HCT116 (cell line): ENCODE measurements at regions not wholly inside any gene's neighbourhood (a gene's known extent, or its start where the extent isn't known, plus 50 kb on each side); places are given as distances from the start of the nearest gene placed in this dataset.

Experiments used
- ATAC-seq: fragments of 200-7000 bp; cut with Tn5 transposase; 2 replicates; pipeline ENCODE4 v1.9.1; 2020; ENCODE audit warnings: mild to moderate bottlenecking, moderate library complexity
- BruUV-seq: library from RNA; stranded (reverse); fragments of 400-500 nt; replicated peaks from 2 replicates; lab custom pipeline; 2021; lab: Mats Ljungman, UMichigan
- CTCF ChIA-PET: fragments of 300-600 bp; sonication (Branson Sonifier 250); formaldehyde crosslinking; loops from one replicate; lab custom pipeline; 2021; ENCODE audit warnings: antibody characterized with exemption; lab: Charles Lee
- POLR2A ChIA-PET: fragments of 300-600, 350-600 bp; sonication (Branson Sonifier 250); formaldehyde crosslinking; loops from one replicate; lab custom pipeline; 2021; ENCODE audit warnings: antibody characterized with exemption; lab: Charles Lee
- RAD21 ChIA-PET, 2 experiments: fragments of 300-600 bp; sonication (Branson Sonifier 250); formaldehyde crosslinking; loops; one replicate each; lab custom pipeline; 2023; ENCODE audit warnings: low total read pairs in 2 of 2; ENCODE audit not compliant: uncharacterized antibody in 2 of 2, unreplicated experiment in 2 of 2, low non-redundant PET in 1 of 2; lab: Charles Lee
- DNase-seq: peaks from one replicate; pipeline ENCODE4 v3.0.0-alpha.2; 2010; ENCODE audit warnings: low read depth, low spot score
- H2AFZ ChIP-seq: fragments of 200-600 bp; shearing (Covaris generic), sonication (generic); 2 replicates; pipeline ENCODE4 v1.6.1; 2017; ENCODE audit warnings: low read depth, mixed run types, mixed read lengths, antibody characterized with exemption, low read length; ENCODE audit not compliant: poor library complexity, severe bottlenecking
- H3K27ac ChIP-seq: 2 replicates; pipeline ENCODE4 v1.5.1; 2012; ENCODE audit warnings: low read depth, low read length
- H3K27me3 ChIP-seq: fragments of 200-600 bp; sonication (generic); 2 replicates; pipeline ENCODE4 v1.6.1; 2016; ENCODE audit warnings: mixed run types, low read length, mixed read lengths; ENCODE audit not compliant: insufficient read depth
- H3K36me3 ChIP-seq, 2 experiments: fragments of 200-500 bp in 1 of 2; fragments of 200-600 bp in 1 of 2; sonication (Bioruptor generic) in 1 of 2; sonication (generic) in 1 of 2; 2 replicates each; pipeline versions ENCODE4 v1.5.1 to v1.6.1; 2014 to 2016; ENCODE audit warnings: low read length in 2 of 2, inconsistent platforms in 1 of 2, mixed read lengths in 1 of 2, mixed run types in 1 of 2; ENCODE audit not compliant: insufficient read depth in 2 of 2, control insufficient read depth in 1 of 2
- H3K4me1 ChIP-seq, 2 experiments: fragments of 200-600 bp in 1 of 2; sonication (generic) in 1 of 2; 2 replicates each; pipeline versions ENCODE4 v1.5.1 to v1.6.1; 2012 to 2017; ENCODE audit warnings: low read length in 2 of 2, inconsistent platforms in 1 of 2, mild to moderate bottlenecking in 1 of 2, mixed read lengths in 1 of 2, mixed run types in 1 of 2, moderate library complexity in 1 of 2; ENCODE audit not compliant: insufficient read depth in 2 of 2, control insufficient read depth in 1 of 2
- H3K4me2 ChIP-seq: fragments of 200-600 bp; sonication (generic); 2 replicates; pipeline ENCODE4 v1.6.1; 2017; ENCODE audit warnings: mixed run types, low read length, mixed read lengths
- H3K4me3 ChIP-seq, 2 experiments: fragments of 200-600 bp in 1 of 2; sonication (generic) in 1 of 2; replicated peaks in 1 of 2; 2 replicates each; pipeline ENCODE4 v1.5.1; 2011 to 2016; ENCODE audit warnings: low read length in 2 of 2, control low read depth in 1 of 2, low read depth in 1 of 2, mild to moderate bottlenecking in 1 of 2, mixed read lengths in 1 of 2, mixed run types in 1 of 2
- H3K79me2 ChIP-seq: fragments of 200-600 bp; sonication (generic); 2 replicates; pipeline ENCODE4 v1.6.1; 2017; ENCODE audit warnings: mild to moderate bottlenecking, mixed run types, low read length, moderate library complexity, mixed read lengths; ENCODE audit not compliant: insufficient read depth
- H3K9ac ChIP-seq: fragments of 200-600 bp; sonication (generic); 2 replicates; pipeline ENCODE4 v1.6.1; 2016; ENCODE audit warnings: low read length, mixed read lengths
- H3K9me2 ChIP-seq: fragments of 200-600 bp; sonication (generic), shearing (Covaris generic); 2 replicates; pipeline ENCODE4 v1.6.1; 2017; ENCODE audit warnings: mixed run types, mild to moderate bottlenecking, moderate library complexity; ENCODE audit not compliant: insufficient read depth
- H3K9me3 ChIP-seq, 2 experiments: fragments of 200-500 bp in 1 of 2; fragments of 200-600 bp in 1 of 2; sonication (Bioruptor generic) in 1 of 2; sonication (generic) in 1 of 2; 2 replicates each; pipeline ENCODE4 v1.6.1; 2014 to 2017; ENCODE audit warnings: low read length in 2 of 2, mixed read lengths in 2 of 2, inconsistent platforms in 1 of 2, low read depth in 1 of 2, mild to moderate bottlenecking in 1 of 2, mixed run types in 1 of 2, moderate library complexity in 1 of 2; ENCODE audit not compliant: control insufficient read depth in 1 of 2, insufficient read depth in 1 of 2
- H4K20me1 ChIP-seq: fragments of 200-600 bp; sonication (generic), shearing (Covaris generic); 2 replicates; pipeline ENCODE4 v1.6.1; 2017; ENCODE audit warnings: mixed run types, mild to moderate bottlenecking, moderate library complexity; ENCODE audit not compliant: insufficient read depth
- EGR1 ChIP-seq: IDR thresholded peaks from 2 replicates; pipeline ENCODE4 v1.6.1; 2012; ENCODE audit warnings: low read depth
- POLR2AphosphoS5 ChIP-seq: IDR thresholded peaks from 2 replicates; pipeline ENCODE4 v1.6.1; 2011; ENCODE audit warnings: mild to moderate bottlenecking, low read depth, low read length, moderate library complexity
- SRF ChIP-seq: IDR thresholded peaks from 2 replicates; pipeline ENCODE4 v1.6.1; 2012; ENCODE audit warnings: low read depth
- ZNF274 ChIP-seq: fragments of 200-500 bp; sonication (Bioruptor generic); IDR thresholded peaks from 2 replicates; pipeline ENCODE4 v1.6.1; 2014; ENCODE audit warnings: mild to moderate bottlenecking, low read depth, low read length, inconsistent platforms
- intact Hi-C: fragments of 100-400 bp; cut with micrococcal nuclease; formaldehyde crosslinking; loops from 2 replicates; pipeline ENCODE4 v1.10.0; 2022
- TF ChIP-seq, protein P1 (sequence below): IDR thresholded peaks from 2 replicates; pipeline ENCODE4 v1.6.1; 2011; ENCODE audit warnings: mild to moderate bottlenecking, low read length, moderate library complexity; ENCODE audit not compliant: insufficient replicate concordance; ENCODE audit errors: extremely low read depth
- TF ChIP-seq, protein P2 (sequence below): IDR thresholded peaks from 2 replicates; pipeline ENCODE4 v1.6.1; 2012; ENCODE audit warnings: low read depth

DNA sequence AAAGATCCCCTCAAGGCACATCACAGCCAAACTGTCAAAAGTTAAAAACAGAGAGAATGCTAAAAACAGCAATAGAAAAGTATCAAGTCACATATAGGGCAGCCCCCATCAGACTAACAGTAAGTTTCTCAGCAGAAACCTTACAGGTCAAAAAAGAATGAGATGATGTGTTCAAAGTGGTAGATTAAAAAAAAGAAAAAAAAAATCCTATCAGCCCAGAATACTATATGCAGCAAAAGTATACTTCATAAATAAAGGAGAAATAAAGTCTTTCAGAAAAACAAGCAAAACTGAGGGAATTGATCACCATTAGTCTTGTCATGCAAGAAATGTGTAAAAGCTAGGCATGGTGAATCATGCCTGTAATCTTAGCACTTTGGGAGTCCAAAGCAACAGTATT lies 99.9 kb upstream of the RAD23B start:
- RAD21 ChIA-PET = no interaction called here

More for the DNA sequence above, 99.9 kb upstream of the RAD23B start:
- no peak for DNase-seq
- peaks cover 0 to 4% of the 10 kb centered on the region in 2 experiments; a peak in 1 of 4 replicates for H3K9me3 ChIP-seq
- ATAC-seq = no peak
- CTCF ChIA-PET = interaction anchor here (1.1 kb wide), 1 partner anchor 11 kb away, joined by 3 read pairs; no protein-coding TSS in a partner anchor
- peaks cover 4 to 18% of the 10 kb centered on the region in 2 experiments for H3K4me1 ChIP-seq
- H3K4me2 ChIP-seq = no peak overlapping the region
- H3K27ac ChIP-seq = no peak overlapping the region
- intact Hi-C loops = no loop called here
- TF ChIP-seq EGR1 = no peak
- TF ChIP-seq ZNF274 = no peak
- no peak for TF ChIP-seq SRF
- TF ChIP-seq, protein P1, sequence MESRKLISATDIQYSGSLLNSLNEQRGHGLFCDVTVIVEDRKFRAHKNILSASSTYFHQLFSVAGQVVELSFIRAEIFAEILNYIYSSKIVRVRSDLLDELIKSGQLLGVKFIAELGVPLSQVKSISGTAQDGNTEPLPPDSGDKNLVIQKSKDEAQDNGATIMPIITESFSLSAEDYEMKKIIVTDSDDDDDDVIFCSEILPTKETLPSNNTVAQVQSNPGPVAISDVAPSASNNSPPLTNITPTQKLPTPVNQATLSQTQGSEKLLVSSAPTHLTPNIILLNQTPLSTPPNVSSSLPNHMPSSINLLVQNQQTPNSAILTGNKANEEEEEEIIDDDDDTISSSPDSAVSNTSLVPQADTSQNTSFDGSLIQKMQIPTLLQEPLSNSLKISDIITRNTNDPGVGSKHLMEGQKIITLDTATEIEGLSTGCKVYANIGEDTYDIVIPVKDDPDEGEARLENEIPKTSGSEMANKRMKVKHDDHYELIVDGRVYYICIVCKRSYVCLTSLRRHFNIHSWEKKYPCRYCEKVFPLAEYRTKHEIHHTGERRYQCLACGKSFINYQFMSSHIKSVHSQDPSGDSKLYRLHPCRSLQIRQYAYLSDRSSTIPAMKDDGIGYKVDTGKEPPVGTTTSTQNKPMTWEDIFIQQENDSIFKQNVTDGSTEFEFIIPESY = no peak
- TF ChIP-seq POLR2AphosphoS5 = no peak
- TF ChIP-seq, protein P2, sequence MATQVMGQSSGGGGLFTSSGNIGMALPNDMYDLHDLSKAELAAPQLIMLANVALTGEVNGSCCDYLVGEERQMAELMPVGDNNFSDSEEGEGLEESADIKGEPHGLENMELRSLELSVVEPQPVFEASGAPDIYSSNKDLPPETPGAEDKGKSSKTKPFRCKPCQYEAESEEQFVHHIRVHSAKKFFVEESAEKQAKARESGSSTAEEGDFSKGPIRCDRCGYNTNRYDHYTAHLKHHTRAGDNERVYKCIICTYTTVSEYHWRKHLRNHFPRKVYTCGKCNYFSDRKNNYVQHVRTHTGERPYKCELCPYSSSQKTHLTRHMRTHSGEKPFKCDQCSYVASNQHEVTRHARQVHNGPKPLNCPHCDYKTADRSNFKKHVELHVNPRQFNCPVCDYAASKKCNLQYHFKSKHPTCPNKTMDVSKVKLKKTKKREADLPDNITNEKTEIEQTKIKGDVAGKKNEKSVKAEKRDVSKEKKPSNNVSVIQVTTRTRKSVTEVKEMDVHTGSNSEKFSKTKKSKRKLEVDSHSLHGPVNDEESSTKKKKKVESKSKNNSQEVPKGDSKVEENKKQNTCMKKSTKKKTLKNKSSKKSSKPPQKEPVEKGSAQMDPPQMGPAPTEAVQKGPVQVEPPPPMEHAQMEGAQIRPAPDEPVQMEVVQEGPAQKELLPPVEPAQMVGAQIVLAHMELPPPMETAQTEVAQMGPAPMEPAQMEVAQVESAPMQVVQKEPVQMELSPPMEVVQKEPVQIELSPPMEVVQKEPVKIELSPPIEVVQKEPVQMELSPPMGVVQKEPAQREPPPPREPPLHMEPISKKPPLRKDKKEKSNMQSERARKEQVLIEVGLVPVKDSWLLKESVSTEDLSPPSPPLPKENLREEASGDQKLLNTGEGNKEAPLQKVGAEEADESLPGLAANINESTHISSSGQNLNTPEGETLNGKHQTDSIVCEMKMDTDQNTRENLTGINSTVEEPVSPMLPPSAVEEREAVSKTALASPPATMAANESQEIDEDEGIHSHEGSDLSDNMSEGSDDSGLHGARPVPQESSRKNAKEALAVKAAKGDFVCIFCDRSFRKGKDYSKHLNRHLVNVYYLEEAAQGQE = no peak
- no peaks in the 10 kb centered on the region for H3K9me2 ChIP-seq
- no peaks in the 10 kb centered on the region for H3K27me3 ChIP-seq
- BruUV-seq = no TSS peak
- no peak overlapping the region for H2AFZ ChIP-seq
- no peaks in the 10 kb centered on the region for H3K36me3 ChIP-seq
- POLR2A ChIA-PET = no interaction called here
- H3K9ac ChIP-seq = no peak overlapping the region
- no peaks in the 10 kb centered on the region for H3K79me2 ChIP-seq
- no peak overlapping the region for H3K4me3 ChIP-seq
- no peaks in the 10 kb centered on the region for H4K20me1 ChIP-seq
